Hepatic stellate cell (primary cell): ENCODE measurements at regions not wholly inside any gene's neighbourhood (a gene's known extent, or its start where the extent isn't known, plus 50 kb on each side); places are given as distances from the start of the nearest gene placed in this dataset.

Source experiments
- DNase-seq: peaks from one replicate; pipeline ENCODE4 v3.0.0; 2011; ENCODE audit warnings: low spot score

DNA sequence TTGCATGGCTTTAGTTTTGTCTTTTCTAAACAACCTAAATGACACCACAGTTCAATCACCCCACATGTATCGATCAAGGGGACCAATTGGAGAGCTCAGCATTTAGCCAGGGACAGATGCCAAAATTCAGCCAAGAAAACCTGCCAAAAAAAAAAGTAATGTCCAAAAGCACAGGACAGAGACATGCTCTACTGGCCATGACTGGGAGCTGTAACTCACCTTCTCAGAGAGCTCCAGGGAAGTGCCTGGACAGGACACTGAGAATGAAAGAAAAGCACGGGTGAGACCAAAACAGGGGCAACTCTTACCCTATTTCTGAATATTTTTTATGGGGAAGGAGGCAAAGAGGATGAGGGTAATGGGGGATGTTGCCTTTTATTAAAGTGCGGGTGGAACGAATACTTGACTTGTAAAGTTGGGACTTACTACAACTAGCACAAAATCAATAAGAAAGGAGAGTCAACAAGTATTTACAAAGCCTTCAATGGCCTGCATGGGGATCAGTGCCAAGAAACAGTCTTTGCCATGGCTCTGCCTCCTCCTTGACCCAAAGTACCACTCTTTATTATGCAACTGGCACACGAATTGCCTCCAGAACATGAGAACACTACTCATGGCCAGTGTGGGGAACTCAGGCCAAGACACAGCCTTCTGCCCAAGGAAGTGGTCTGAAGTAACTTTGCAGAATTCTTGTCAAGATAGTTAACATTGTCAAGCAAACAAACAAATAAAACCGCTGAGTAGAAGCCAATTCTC lies 72.9 kb upstream of the HK2 start:
- DNase-seq = no peak

DNA sequence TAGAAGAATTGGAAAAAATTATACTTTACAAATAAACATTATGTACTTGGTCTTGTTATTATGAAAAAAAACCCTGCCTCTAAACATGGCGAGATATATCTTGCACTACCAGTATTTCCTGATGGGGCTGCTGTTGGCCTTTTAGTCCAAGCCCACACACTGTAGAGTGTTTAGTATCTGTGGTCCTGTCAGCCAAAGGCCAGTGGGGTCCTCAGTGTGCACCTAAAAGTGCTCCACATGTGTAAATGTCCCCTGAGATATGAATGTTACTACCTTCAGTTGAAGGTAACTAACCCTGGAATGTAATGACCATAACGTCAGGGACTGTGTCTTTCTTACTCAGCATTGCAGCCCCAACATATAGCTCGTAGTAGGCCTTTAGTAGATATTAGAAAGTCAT lies 71.1 kb upstream of the HK2 start:
- no peak for DNase-seq

DNA sequence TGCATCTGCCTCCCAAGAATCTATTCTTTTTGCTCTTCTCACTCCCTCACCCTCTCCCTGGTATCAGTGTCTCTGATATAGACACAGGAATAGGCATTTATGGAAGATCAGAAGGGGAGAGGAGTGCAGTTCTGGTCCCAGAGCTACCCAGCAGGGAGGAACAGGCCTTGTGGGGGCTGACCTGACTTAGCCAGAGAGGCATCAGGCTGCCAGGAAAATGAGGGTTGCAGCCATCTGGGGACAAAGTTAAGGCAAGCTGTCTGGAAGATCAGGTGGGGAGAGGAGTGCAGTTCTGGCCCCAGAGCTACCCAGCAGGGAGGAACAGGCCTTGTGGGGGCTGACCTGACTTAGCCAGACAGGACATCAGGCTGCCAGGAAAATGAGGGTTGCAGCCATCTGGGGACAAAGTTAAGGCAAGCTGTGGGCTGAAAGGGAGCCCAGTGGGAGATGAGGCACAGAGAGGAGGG lies 69.9 kb upstream of the HK2 start:
- no peak for DNase-seq

DNA sequence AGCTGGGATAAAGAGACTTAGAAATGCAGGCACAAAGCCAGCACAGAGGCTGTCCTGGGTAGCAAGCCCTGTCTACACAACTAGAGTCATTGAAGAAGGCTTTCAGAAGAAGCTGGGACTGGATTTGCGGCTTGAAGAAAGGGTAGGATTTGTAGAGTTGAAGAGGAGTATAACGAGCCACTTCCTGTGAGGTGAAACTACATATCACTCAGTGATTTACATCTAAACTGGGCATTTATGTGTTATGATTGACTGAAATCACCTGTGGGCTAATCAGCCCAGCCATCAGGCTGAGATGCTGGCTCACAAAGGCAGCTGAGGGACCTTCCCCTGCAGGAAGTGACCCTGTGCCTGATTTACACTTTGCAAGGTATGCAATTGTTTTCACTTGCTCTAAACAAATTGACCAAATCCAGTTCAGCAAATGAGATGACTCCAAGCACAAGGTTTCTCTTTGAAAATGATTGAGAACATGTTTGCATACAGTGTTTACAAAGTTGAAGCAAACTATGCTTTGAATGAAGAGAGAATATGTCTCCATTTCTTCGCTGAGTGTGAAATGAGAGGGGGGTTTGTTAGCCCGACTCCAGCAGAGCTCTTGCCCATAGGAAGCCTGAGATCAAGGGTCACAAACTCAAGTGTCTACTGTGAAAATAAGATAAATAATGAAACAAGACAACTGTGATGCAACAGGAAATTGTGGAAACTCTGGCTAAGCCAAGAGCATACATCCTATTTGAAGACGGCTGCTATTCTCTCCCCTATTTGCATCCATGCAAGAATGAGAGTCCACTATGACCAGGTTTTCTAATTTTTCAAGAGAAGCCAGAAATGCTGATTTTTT lies 69.3 kb upstream of the HK2 start:
- DNase-seq = no peak

DNA sequence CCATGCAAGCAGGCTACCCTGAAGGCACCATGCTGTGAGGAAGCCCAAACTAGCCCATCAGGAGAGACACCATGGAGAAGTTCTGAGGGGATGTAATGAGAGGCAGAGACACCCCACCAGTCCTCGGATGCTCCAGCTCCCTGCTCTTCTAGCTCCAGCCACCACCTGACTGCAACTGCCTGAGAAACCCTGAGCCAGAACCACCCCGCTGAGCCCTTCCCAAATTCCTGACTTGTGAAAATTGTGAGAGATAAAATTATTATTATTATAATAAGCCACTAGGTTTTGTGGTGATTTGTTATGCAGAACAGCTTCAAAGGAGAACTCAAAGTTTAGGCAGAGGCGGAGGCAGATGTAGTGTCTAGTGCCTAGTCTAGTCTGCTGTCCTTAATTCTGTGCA lies 67.1 kb upstream of the HK2 start:
- no peak for DNase-seq

DNA sequence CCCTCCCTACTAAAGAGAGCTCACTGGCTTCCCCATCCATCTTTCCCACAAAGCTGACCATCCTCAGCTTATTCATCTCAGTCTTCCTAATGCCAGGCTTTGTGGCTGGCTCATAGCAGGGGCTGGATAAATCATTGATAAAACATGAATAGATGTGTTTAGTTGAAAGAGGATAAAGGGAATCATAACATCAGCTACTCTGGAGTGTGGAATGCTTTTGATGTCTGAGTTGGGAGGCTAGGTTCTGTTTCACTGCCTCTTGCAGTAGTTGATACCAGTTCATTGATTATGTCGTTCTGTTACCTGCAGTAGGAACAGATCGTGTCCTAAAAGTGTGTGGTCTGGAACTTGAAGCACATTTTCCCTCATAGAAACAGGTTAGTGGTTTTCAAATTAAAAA lies 66.3 kb upstream of the HK2 start:
- DNase-seq = no peak

DNA sequence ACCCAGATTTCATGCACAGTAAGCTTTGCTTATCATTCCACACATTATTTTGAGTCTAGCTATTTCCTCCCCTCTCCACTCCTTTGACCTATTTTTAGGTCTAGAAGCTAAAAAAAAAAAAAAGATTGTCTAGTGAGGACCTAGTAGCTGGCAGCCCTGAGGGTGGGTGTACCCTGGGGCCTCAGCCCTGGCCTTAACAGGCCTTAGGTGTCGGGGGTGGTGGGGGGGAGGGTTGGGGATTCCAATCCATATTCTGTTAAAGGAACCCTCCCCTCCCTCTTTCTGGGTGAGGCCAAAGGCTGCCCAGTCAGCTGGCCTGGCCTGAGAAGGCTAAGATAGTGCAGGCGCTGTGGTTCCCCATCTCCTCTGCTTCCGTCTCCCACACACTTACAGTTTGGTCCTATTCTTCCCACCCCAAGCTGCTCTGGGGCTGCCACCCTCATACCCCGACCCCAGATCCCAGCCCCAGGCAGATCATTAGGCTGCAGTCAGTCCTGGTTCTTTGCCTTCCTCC lies 65.5 kb upstream of the HK2 start:
- peak; percentile 73 for DNase-seq

DNA sequence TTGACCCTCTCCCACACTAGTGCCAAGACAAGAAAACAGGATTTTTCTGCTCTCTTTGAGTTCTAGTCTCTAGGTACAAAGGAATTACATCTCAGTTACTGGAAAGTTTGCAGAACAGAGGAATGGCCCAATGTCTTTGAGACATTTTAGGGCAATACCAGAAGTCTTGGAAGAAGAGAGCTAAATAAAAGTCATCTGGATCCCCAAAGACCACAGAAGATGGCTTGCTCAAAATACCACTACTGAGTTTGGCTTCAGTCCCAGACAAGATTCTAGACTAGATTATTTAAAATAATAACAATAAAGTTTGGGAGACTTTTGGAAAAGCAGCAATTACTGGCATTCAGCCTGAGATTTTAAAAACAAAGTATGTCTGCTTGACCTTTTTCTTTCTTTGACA lies 61.9 kb upstream of the HK2 start:
- DNase-seq = no peak

DNA sequence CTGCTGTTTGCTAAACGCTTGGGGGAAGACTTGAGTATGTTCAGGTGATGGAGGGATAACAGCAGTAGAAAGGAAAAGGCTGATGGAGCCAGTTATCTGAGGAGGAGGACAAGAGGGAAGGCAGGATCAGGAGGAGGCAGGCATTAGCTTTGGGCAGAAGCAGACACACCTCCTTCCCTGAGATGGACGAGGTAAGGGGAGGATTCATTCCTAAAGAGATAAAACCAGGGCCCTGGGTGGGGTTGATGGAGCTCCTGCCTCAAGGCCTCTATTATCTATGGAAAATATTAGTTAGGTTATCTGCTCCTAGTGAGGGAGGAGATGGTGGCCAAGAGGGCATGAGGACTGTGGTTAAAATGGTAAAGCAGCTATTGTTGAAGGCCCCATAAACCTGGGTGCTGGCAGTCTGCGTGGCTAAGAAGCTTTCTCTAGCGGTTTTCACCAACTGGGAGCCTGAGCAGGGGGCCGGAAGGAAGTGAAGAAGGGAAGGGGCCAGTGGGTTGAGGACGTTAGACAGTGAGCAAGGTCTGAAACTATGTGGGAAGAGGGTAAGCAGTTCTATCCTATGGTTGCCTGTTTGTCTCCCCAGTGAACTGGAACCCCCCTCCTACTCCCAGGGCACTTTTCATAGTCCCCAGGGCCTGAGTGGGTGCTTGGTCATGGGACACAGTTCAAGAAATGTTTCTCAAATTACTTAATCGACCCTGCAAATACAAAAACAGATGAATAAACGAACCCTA lies 56.6 kb upstream of the HK2 start:
- no peak for DNase-seq

DNA sequence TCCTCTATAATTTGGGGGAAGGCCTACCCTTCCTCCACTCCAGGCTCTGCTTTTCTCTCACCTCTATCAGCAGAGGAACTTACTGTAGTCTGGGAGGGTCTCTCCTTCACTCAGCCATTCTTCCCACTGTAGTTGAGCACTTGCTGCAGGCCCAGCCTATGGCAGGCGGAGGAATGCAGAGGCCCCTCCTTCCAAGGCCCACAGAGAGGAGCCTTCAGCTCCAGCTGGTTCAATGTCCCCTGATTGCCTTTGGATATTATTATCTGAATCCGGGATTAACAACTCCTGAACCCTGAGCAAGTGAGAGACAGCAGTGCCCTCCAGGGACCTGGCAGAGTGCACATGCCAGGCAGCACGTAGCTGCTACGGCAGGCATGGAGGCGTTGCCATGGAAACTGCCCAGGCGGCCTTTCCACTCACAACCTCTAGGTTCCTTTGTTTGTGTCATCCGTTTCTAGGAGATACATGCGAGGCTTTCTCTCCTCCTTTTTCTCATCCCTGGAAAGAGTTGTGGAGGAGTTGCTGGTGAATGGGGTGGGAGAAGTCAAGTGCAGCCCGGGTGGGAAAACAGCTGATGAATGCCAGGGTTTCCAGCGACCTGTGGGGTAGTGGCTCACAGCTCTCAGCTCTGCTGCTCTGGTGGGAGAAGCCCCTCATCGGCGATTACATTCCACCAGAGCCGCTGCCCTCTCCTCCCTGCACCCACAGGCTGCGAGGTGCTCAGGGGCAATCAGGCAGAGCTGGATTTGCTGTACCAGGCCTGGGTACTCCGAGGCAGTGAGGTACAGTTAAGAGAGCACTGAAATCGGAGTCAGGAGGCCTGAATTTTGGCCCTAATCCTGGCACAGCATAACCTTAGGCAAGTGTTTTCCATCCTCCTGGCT lies 55.3 kb upstream of the HK2 start:
- peak; percentile 32 for DNase-seq

DNA sequence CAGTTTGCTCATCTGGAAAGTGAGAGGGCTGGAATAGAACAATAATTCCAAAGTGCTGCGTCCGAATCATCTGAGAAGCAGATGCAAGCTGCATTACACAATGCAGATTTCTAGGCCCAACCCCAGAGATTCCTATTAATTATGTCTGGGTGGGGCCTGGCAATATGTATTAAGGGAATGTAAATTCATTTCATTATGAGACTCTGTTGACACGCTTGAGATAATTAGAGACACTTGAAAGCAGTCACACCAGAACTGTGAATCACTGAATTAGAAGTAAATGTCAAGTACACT lies 54.7 kb upstream of the HK2 start:
- DNase-seq = no peak

DNA sequence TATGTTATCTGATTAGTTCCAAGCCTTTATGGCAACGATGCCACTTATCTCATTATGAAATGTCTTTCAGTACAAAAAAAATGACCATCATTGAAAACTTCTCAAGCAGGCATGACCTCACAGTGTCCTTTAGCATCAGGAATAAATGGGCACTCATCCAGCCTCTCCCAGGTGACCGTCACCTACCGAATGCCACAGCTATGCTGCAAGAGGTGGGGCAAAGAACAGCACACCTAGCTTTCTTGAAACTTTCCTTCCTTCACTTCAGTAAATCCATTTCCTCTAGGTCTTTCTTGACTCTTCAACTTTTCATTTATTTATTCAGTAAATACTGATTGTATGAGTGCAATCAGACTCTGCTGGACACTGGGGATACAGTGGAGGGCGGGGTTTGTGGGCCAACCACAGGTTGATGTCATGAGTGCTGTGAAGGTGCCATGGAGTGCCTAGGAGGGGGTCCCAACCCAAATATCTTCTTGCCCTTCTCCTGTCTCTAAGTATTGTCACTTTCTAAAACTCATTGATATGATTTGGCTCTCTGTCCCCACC lies 54.3 kb upstream of the HK2 start:
- no peak for DNase-seq
